ENCODE measurements at regions not wholly inside any gene's neighbourhood (a gene's known extent, or its start where the extent isn't known, plus 50 kb on each side); places are given as distances from the start of the nearest gene placed in this dataset.
"Not testable (repeated sequence)": the region's sequence is repeated elsewhere in the genome, so short reads cannot be mapped to it uniquely, and the experiment has no call there.

DNA sequence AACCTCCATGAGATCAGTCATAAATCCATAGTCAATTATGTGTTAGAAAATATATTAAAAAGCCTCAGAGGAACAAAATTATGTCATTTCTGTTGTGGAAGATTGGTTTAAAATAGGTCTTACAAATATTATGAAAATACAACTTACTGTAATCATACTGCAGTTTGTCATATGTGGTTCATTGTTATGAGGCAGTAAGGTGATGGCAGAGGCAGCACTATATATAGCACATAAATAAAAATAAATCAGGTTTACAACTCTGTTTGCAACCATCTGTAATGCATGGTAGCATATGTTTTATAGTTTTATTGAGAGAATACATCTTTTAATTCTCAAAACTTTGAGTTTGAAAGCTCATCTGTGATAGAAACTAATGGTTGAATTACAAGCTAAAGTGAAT is 651.4 kb downstream of the PCDH11X start:
- TF ChIP-seq, protein P1, sequence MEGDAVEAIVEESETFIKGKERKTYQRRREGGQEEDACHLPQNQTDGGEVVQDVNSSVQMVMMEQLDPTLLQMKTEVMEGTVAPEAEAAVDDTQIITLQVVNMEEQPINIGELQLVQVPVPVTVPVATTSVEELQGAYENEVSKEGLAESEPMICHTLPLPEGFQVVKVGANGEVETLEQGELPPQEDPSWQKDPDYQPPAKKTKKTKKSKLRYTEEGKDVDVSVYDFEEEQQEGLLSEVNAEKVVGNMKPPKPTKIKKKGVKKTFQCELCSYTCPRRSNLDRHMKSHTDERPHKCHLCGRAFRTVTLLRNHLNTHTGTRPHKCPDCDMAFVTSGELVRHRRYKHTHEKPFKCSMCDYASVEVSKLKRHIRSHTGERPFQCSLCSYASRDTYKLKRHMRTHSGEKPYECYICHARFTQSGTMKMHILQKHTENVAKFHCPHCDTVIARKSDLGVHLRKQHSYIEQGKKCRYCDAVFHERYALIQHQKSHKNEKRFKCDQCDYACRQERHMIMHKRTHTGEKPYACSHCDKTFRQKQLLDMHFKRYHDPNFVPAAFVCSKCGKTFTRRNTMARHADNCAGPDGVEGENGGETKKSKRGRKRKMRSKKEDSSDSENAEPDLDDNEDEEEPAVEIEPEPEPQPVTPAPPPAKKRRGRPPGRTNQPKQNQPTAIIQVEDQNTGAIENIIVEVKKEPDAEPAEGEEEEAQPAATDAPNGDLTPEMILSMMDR (conservative IDR thresholded peaks at IDR 0.05): not testable (repeated sequence)
- not testable (repeated sequence) for TF ChIP-seq ZFX (IDR thresholded peaks at IDR 0.05)

Measured in C4-2B (cell line).